Right cardiac atrium (tissue), 5 donors: ENCODE measurements at regions not wholly inside any gene's neighbourhood (a gene's known extent, or its start where the extent isn't known, plus 50 kb on each side); places are given as distances from the start of the nearest gene placed in this dataset.

ENCODE experiments used
- ATAC-seq, 2 donors: fragments of 200-7000 bp; cut with Tn5 transposase; one replicate each; pipeline versions ENCODE4 v1.8.0 to v1.9.1; 2020; ENCODE audit warnings: moderate library complexity in 2 of 2, mild to moderate bottlenecking in 1 of 2
- DNase-seq, 3 donors: peaks; one replicate each; pipeline ENCODE4 v3.0.0-alpha.2; 2020
- H3K27ac ChIP-seq: one replicate; pipeline ENCODE4 v1.5.1; 2013; ENCODE audit warnings: mild to moderate bottlenecking, low read length, control low read depth, moderate library complexity
- H3K27me3 ChIP-seq: one replicate; pipeline ENCODE4 v1.6.1; 2013; ENCODE audit not compliant: control insufficient read depth, insufficient read depth
- H3K4me1 ChIP-seq: one replicate; pipeline ENCODE4 v1.6.1; 2013; ENCODE audit warnings: low read length; ENCODE audit not compliant: control insufficient read depth, insufficient read depth
- H3K4me3 ChIP-seq: one replicate; pipeline ENCODE4 v1.5.1; 2013; ENCODE audit warnings: low read length, control low read depth
- H3K9me3 ChIP-seq: one replicate; pipeline ENCODE4 v1.6.1; 2013; ENCODE audit warnings: low read length; ENCODE audit not compliant: control insufficient read depth
- WGBS: extraction: QIAGEN DNeasy Blood & Tissue Kit; methylation state at CpG from one replicate; pipeline ENCODE4 v1.1.7; 2013; 5-methylcytosine and 5-hydroxymethylcytosine counted together
- intact Hi-C, 4 donors: fragments of 100-400 bp; cut with DNase I; formaldehyde crosslinking; loops; one replicate each; pipeline versions ENCODE4 v1.11.0 to v1.14.0; 2022 to 2023
- donor health status: healthy with polysubstance abuse.
- donor health status: DM: no; HTN: yes; CAD: no.
- donor health status: DM: no; HTN: no; CAD: no.
- donor health status: DM: no; HTN: yes; CAD: no; lungs with severe emphysema.
- donor health status: DM: yes; HTN: yes; CAD: no.

DNA sequence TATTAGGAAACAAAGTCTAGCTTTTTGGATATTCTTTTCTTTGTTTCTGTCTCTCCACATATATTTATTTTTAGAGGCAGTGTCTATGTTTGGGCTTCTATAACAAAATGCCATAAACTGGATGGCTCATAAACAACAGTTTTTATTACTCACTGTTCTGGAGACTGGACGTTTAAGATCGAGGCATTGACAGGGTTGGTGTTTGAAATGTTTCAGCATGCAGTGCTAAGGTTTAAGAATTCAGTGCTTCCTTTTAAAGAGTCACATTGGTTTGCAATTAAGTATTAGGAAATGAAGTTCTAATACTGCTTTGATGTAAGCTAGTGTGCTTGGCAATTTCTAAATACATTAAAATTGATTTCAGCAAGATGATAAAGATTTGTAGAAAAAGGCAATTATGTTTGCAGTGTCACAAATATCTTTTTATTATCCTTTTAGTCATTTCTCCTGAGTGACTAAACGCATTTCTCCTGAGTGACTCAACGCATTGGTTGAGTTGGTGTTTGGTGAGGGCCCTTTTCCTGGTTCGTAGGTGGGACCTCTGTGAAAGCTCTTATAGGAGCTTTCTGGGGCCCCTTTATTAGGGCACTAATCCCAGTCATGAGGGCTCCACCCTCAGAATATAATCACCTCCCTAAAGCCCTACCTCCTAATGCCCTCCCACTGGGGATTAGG, 317.0 kb downstream of the USP25 start:
- H3K27me3 ChIP-seq = no peaks in the 10 kb centered on the region
- no peak overlapping the region for H3K27ac ChIP-seq
- H3K4me1 ChIP-seq = no peaks in the 10 kb centered on the region
- ATAC-seq (no peak), DNase-seq (no peak)
- intact Hi-C loops = no loop called here
- WGBS = 89% methylated on average over 5 of the region's 5 CpGs
- H3K9me3 ChIP-seq = no peaks in the 10 kb centered on the region
- H3K4me3 ChIP-seq = no peak overlapping the region

DNA sequence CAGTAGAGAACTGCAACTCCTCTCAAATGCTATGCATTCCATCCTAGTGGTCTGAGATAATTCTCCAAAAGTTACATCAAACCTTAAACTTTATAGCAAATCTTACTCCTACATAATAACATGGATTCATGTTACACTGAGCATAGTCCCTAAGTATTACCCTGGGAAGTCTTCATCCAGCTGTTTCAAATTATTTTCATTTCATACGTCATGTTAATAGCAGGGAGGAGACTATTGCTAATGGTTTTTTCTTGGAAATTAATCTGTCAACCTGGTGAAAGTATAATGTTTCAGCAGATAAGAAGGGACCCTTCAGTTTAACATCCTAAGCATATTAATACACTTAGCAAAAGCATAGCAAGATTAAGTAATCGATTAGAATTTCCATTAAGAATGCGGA, 318.1 kb downstream of the USP25 start:
- Histone ChIP-seq H3K9me3 (no peaks in the 10 kb centered on the region), H3K27me3 (no peaks in the 10 kb centered on the region), H3K4me1 (no peaks in the 10 kb centered on the region), H3K4me3 (no peak overlapping the region), H3K27ac (no peak overlapping the region)
- WGBS = 75% methylated on average over 3 of the region's 3 CpGs
- DNase-seq (no peak), ATAC-seq (no peak)
- intact Hi-C loops = no loop called here

DNA sequence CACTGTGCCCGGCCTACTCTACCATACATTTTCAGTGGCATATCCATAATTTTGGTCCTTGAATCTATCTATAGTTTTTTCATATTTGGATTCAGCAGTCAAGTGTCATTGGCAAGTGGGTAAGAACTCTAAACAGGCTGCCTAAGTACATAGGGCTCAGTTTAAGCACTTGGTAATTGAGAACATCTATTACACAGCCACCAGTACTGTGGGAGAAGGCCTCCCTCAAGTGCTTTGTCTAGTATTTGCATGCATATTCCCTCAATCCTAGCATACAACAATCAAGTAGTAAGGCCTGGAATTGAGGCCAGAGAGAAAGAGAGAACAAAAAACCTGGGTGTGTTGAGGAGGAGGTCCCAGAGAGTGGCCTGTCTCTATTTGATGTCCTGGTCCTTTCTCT, 325.2 kb downstream of the USP25 start:
- intact Hi-C loops = no loop called here
- Histone ChIP-seq H3K4me3 (no peak overlapping the region), H3K27ac (no peak overlapping the region), H3K4me1 (no peaks in the 10 kb centered on the region), H3K9me3 (no peaks in the 10 kb centered on the region), H3K27me3 (no peaks in the 10 kb centered on the region)
- DNase-seq (no peak), ATAC-seq (no peak)
- WGBS = 93% methylated on average over 1 of the region's 1 CpG

DNA sequence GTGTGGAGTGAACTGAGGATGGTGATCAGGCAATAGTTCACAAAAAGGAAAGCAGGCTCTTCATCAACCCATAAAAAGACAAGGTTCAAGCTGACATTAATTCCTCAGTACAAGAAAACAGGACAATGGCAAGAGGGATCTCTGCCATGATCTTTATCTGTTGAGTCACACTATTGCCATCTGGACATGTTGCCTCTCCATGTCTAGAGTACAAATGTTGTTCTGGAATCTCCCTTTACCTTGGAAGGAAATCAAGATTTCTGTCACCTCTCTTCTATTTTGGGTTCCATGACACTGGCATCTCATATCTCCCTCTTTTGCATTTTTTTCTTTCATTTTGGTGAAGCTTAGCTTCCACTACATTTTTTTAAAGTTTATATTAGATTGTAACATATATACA, 329.1 kb downstream of the USP25 start:
- DNase-seq (no peak), ATAC-seq (no peak)
- no peaks in the 10 kb centered on the region for H3K27me3 ChIP-seq
- no peaks in the 10 kb centered on the region for H3K4me1 ChIP-seq
- H3K9me3 ChIP-seq = no peaks in the 10 kb centered on the region
- intact Hi-C loops = no loop called here
- H3K27ac ChIP-seq = no peak overlapping the region
- no peak overlapping the region for H3K4me3 ChIP-seq

DNA sequence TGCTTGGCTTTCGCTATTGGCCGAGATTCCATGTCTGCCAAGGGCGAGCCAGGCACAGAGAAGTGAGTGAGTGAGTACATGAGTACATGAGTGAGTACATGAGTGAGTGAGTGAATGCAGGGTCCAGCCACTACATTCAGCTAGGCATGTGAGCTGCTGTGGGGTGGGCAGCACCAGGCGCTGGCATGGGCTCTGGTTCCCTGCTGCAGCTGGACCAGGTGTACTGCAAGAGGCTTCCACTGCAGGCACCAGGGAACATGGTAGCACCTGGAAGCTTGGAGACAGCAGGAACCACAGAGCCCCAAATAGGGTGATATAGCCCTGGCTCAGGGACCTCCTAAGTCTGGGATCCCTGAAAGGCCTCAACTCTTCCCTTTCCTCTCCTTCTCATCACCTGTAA, 330.2 kb downstream of the USP25 start:
- Histone ChIP-seq H3K4me3 (no peak overlapping the region), H3K9me3 (no peaks in the 10 kb centered on the region), H3K27ac (no peak overlapping the region), H3K4me1 (no peaks in the 10 kb centered on the region), H3K27me3 (no peaks in the 10 kb centered on the region)
- DNase-seq (no peak), ATAC-seq (no peak)
- WGBS = 97% methylated on average over 4 of the region's 4 CpGs
- intact Hi-C loops = no loop called here

DNA sequence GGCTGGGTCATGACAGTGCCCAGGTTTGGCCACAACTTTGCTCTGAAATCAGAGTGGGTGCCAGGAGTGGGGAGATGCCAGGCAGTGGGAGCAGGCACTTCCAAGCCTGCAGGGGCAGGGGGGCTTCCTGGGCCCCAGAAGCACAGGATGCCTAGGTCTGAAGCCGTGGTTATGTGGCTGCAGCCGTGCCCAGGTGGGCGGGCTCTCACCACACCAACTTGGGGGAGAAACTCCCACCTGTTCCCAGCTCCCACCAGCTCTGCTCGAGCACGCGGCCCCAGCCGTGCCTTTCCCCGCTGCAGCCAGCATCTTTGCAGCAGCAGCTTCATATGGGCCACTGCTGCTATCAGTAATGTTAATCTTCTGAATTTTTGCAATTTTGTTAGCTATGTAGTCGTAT, 331.4 kb downstream of the USP25 start:
- no peaks in the 10 kb centered on the region for H3K9me3 ChIP-seq
- no peak overlapping the region for H3K4me3 ChIP-seq
- ATAC-seq (no peak), DNase-seq (peak in 1 of 3 donors; percentile 25)
- H3K4me1 ChIP-seq = no peaks in the 10 kb centered on the region
- H3K27ac ChIP-seq = no peak overlapping the region
- intact Hi-C loops = no loop called here
- H3K27me3 ChIP-seq = no peaks in the 10 kb centered on the region
- WGBS = 96% methylated on average over 9 of the region's 9 CpGs

DNA sequence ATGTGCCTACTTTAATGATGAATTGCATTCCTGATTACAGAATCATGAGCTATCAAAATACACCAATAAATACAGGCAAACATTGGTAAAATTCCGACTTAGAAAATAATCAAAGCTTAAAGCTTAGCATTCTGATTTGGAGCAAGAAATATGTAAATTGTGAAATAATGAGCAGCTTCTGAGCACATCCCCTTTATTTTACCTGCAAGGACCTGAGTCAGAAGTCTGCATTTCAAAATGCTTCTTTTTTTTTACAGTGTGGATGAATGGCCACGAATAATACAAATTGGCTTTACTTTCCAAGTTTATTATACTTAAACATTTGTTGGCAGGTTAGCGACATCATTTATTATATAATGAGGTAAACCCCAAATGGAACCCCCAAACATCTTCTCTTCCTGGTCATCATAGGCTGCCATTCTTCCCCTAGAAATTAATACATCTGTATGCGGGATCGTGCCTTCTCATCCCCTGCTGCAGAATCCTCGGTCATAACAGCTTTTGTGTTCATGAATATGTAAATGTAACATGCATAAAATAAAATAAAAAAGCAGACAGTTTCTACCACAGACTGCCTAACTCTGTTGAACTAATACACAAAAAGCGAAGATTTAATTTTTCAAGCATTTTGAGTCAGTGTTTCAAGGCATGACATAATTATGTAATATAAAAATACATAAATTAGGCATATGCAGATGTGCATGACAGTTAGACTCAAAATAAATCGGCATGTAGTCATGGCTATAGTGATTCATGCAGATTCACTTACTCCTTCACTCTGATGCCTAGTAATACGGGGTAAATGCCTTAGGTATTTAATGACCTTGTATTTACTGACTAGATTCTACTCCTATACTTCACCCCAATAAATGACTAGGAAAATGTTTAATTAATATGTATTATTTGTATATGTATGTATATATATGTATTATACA, 339.7 kb downstream of the USP25 start:
- Histone ChIP-seq H3K27ac (no peak overlapping the region), H3K4me3 (no peak overlapping the region), H3K4me1 (peaks cover 1% of the 10 kb centered on the region), H3K9me3 (no peaks in the 10 kb centered on the region), H3K27me3 (no peaks in the 10 kb centered on the region)
- intact Hi-C loops = no loop called here
- WGBS = 86% methylated on average over 9 of the region's 9 CpGs
- ATAC-seq (no peak), DNase-seq (no peak)

DNA sequence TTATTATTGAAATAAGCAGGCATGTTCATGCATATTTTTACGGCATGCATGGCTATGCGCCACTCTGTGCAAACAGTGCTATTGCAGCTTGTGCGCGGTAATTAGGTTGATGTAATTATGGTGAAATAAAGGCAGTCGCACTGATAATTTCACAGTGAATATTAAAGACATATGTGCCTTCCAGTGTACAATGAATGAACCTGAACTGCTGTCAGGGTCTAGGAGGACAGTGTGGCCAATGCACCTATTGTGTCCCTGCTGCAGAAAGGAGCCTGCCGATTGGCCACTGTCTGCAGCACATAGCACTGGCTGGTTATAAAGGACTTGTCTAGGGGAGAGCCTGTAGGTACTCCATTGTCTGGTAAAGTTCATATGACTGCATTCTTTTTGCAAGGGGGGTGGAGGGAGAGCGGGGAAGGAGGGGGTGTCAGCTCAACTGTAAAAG, 340.4 kb downstream of the USP25 start:
- 85% methylated on average over 7 of the region's 7 CpGs for WGBS
- Histone ChIP-seq H3K27me3 (no peaks in the 10 kb centered on the region), H3K4me3 (no peak overlapping the region), H3K4me1 (peaks cover 1% of the 10 kb centered on the region), H3K27ac (no peak overlapping the region), H3K9me3 (no peaks in the 10 kb centered on the region)
- DNase-seq (no peak), ATAC-seq (no peak)
- intact Hi-C loops = no loop called here

DNA sequence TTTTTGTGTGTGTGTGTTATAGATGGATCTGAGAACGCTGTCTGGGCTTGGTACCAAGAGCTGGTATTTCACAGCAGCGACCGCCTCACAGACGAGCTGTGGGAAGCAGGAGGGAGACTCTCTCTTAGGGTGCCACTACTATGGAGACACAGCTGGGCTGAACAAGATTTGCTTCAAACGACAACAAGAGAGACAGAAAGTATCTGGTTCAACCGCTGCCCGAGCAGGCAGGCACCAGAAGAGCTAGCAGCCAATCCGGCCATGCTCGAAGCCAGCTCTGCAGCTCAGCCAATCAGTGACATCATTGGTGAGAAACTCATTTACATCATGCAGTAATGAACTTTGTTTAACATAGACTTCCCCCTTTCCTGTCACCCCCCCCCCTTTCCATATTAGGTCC, 341.3 kb downstream of the USP25 start:
- peak in 1 of 2 donors; percentile 22 for ATAC-seq
- 63% methylated on average over 9 of the region's 9 CpGs for WGBS
- peak in 1 of 3 donors; percentile 53 for DNase-seq
- Histone ChIP-seq H3K27ac (no peak overlapping the region), H3K4me3 (peak overlapping the region; percentile 43), H3K27me3 (no peaks in the 10 kb centered on the region), H3K4me1 (peaks cover 1% of the 10 kb centered on the region), H3K9me3 (no peaks in the 10 kb centered on the region)
- intact Hi-C loops = no loop called here

DNA sequence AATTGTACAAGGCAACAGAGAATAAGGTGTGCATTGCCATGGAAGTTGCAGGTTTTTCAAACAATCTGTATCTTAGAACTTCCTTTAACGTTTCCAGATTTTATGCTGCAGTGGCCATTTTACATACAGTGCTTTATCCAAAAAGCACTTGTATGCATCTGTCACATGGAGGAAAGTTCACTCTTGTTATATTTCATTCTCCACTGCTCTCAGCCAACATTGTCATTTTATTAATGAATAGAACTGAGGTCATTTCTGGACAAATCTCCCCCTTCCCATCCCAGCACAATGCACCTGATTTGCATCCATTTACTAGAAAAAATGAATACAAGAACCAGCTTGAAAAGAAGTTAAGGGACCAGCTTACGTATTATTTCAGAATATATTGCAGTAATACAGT, 342.0 kb downstream of the USP25 start:
- Histone ChIP-seq H3K9me3 (no peaks in the 10 kb centered on the region), H3K4me3 (no peak overlapping the region), H3K27me3 (no peaks in the 10 kb centered on the region), H3K4me1 (peaks cover 1% of the 10 kb centered on the region), H3K27ac (no peak overlapping the region)
- no peak for ATAC-seq
- intact Hi-C loops = no loop called here
- 62% methylated on average over 2 of the region's 2 CpGs for WGBS
- no peak for DNase-seq

DNA sequence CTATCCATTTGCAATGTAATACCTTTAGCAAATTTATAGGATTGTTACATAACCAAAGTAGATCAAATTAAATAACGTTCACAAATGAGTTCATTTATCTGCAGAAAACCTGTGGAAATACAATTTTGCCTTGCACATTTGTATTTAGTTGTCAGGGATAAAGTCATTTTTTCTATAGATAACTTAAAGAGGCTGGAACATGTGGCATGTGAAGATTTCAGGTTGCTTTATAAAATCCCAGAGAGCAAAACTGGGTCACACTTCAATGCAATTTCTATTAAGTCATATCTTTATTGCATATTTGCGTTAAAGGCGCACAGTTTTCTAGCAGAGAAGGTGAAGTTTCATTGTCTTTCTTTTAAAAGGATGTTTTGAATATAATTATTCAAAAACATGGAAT, 342.4 kb downstream of the USP25 start:
- intact Hi-C loops = no loop called here
- H3K27me3 ChIP-seq = no peaks in the 10 kb centered on the region
- peaks cover 1% of the 10 kb centered on the region for H3K4me1 ChIP-seq
- no peaks in the 10 kb centered on the region for H3K9me3 ChIP-seq
- no peak for ATAC-seq
- H3K4me3 ChIP-seq = no peak overlapping the region
- WGBS = 87% methylated on average over 3 of the region's 3 CpGs
- H3K27ac ChIP-seq = no peak overlapping the region
- no peak for DNase-seq
